HFFc6 (cell line): ENCODE measurements at regions not wholly inside any gene's neighbourhood (a gene's known extent, or its start where the extent isn't known, plus 50 kb on each side); places are given as distances from the start of the nearest gene placed in this dataset.

Experiments used
- DNase-seq: peaks from one replicate; pipeline ENCODE4 v3.0.0-alpha.2; 2018
- H3K27ac Mint-ChIP-seq: 2 replicates; pipeline ENCODE4 v1.8.0; 2020; ENCODE audit warnings: mild to moderate bottlenecking, mixed read lengths
- H3K27me3 Mint-ChIP-seq: 2 replicates; pipeline ENCODE4 v1.8.0; 2021; ENCODE audit warnings: mild to moderate bottlenecking, moderate library complexity, mixed read lengths; ENCODE audit not compliant: insufficient read depth
- H3K36me3 Mint-ChIP-seq: 2 replicates; pipeline ENCODE4 v1.8.0; 2021; ENCODE audit warnings: low read depth, mixed read lengths
- H3K4me1 Mint-ChIP-seq: 2 replicates; pipeline ENCODE4 v1.8.0; 2020; ENCODE audit warnings: low read depth, mixed read lengths
- H3K4me3 Mint-ChIP-seq: 2 replicates; pipeline ENCODE4 v1.8.0; 2020; ENCODE audit warnings: mild to moderate bottlenecking, moderate library complexity, mixed read lengths
- H3K9me3 Mint-ChIP-seq: 2 replicates; pipeline ENCODE4 v1.8.0; 2020; ENCODE audit warnings: mild to moderate bottlenecking, mixed read lengths
- TF ChIP-seq, protein P1 (sequence below): fragments of 200-600 bp; sonication (generic); IDR thresholded peaks from 2 replicates; pipeline ENCODE4 v1.5.0; 2021; ENCODE audit warnings: antibody characterized with exemption, mild to moderate bottlenecking

GRCh38 chr13:28559636-28560259 is 64.8 kb upstream of the FLT1 start:
- H3K27ac Mint-ChIP-seq, result no peak overlapping the region
- no peaks in the 10 kb centered on the region for H3K36me3 Mint-ChIP-seq
- 0 out of 2 replicates have a peak overlapping the region, but pooled peaks have one; percentile 8 for H3K4me3 Mint-ChIP-seq
- DNase-seq, result no peak
- TF ChIP-seq, protein P1, sequence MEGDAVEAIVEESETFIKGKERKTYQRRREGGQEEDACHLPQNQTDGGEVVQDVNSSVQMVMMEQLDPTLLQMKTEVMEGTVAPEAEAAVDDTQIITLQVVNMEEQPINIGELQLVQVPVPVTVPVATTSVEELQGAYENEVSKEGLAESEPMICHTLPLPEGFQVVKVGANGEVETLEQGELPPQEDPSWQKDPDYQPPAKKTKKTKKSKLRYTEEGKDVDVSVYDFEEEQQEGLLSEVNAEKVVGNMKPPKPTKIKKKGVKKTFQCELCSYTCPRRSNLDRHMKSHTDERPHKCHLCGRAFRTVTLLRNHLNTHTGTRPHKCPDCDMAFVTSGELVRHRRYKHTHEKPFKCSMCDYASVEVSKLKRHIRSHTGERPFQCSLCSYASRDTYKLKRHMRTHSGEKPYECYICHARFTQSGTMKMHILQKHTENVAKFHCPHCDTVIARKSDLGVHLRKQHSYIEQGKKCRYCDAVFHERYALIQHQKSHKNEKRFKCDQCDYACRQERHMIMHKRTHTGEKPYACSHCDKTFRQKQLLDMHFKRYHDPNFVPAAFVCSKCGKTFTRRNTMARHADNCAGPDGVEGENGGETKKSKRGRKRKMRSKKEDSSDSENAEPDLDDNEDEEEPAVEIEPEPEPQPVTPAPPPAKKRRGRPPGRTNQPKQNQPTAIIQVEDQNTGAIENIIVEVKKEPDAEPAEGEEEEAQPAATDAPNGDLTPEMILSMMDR, result no peak
- no peaks in the 10 kb centered on the region for H3K9me3 Mint-ChIP-seq
- no peaks in the 10 kb centered on the region for H3K27me3 Mint-ChIP-seq
- peaks cover 49% of the 10 kb centered on the region for H3K4me1 Mint-ChIP-seq

- peaks cover 51% of the 10 kb centered on the region for H3K4me1 Mint-ChIP-seq
- TF ChIP-seq, protein P1, result no peak
- no peaks in the 10 kb centered on the region for H3K9me3 Mint-ChIP-seq
- no peak for DNase-seq
- peak overlapping the region; percentile 95 for H3K27ac Mint-ChIP-seq
- H3K4me3 Mint-ChIP-seq, result peak overlapping the region; percentile 73
- no peaks in the 10 kb centered on the region for H3K27me3 Mint-ChIP-seq
- H3K36me3 Mint-ChIP-seq, result no peaks in the 10 kb centered on the region
These were observed 63.6 kb upstream of the FLT1 start for GRCh38 chr13:28558567-28558966.

DNA sequence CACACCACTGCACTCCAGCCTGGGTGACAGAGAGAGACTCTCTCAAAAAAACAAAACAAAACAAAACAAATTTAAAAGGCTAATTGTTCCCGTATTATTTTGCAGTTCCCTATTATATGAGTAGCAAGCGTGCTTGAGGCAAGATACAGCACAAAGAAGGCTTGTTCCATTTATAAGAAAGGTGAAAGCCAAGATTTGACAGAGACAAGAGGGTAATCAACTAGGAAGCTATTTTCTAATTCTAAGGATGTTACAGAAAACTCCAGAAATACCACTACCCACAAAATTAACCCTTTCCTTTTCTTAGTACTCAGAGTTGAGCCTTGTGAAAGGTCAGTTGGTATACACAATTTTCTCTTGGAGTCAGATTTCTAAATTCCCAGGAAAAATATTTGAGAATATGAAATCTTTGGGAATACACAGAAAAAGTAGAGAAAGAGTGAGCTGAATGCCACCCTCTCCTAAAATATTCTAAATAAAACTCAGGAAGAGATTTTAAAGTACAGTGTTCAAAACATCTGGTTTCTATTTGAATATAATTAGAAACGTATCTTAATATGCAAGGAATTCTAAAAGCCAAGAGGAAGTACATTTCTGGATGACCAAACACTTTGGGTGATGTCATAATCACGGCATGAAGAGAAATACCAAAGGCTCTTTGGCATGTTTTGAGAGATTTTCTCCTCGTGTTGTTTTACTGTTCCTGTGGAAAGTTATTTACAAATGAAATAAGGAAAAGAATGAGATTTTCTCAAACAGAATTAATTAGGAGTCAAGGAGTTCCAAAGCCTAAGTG is 63.0 kb upstream of the FLT1 start:
- H3K4me1 Mint-ChIP-seq, result peaks cover 57% of the 10 kb centered on the region
- no peaks in the 10 kb centered on the region for H3K27me3 Mint-ChIP-seq
- TF ChIP-seq, protein P1, result no peak
- H3K4me3 Mint-ChIP-seq, result peak overlapping the region; percentile 73
- H3K27ac Mint-ChIP-seq, result peak overlapping the region; percentile 95
- no peaks in the 10 kb centered on the region for H3K9me3 Mint-ChIP-seq
- peak; percentile 86 for DNase-seq
- no peaks in the 10 kb centered on the region for H3K36me3 Mint-ChIP-seq

DNA sequence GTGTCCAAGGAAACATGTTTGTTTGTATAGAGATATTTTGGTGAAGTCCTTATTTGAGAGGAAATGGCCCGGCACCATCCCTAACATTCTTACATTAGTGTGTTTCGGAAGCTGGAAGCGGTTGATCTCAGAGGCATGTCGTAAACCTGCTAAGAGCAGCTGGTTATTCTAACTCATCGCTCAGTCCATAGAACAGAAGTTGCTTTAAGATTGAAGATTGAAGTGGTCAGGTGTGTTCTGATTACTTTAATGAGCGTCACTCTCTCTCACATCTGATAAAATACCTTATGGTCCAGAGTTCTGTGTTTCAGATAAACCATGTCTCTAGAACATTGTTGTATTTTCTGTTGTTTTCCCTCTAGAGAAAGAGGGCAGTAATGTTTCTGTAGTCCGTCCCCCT is 60.2 kb upstream of the FLT1 start:
- peaks cover 63% of the 10 kb centered on the region for H3K4me1 Mint-ChIP-seq
- H3K36me3 Mint-ChIP-seq, result no peaks in the 10 kb centered on the region
- peak overlapping the region; percentile 1; the same call in 1 of the 2 replicates for H3K27ac Mint-ChIP-seq
- H3K4me3 Mint-ChIP-seq, result no peak overlapping the region
- H3K27me3 Mint-ChIP-seq, result no peaks in the 10 kb centered on the region
- no peaks in the 10 kb centered on the region for H3K9me3 Mint-ChIP-seq
- TF ChIP-seq, protein P1, result no peak
- no peak for DNase-seq

DNA sequence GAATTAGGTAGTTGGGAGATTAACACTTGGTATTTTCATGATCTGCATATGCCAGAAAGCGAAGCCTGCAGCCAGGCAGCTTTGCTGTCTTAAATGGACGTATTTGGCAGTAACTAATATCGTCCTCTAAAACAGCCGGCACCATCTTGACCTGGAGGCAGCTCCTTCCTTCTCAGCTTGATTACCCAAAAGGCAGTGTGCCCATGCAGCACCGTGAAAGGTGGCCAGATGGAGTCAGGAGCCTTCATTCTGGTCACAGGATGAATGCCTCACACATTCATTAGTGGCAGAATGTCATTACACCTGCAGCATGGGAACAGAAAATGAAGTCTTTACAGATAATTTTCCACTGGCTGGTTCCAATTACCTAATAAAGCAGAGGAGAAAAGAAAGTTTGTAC is 59.0 kb upstream of the FLT1 start:
- Mint-ChIP-seq H3K27me3 (no peaks in the 10 kb centered on the region), H3K9me3 (no peaks in the 10 kb centered on the region), H3K4me3 (no peak overlapping the region), H3K27ac (no peak overlapping the region), H3K4me1 (peaks cover 62% of the 10 kb centered on the region), H3K36me3 (no peaks in the 10 kb centered on the region)
- TF ChIP-seq, protein P1, result no peak
- no peak for DNase-seq
